ENCODE measurements at regions not wholly inside any gene's neighbourhood (a gene's known extent, or its start where the extent isn't known, plus 50 kb on each side); places are given as distances from the start of the nearest gene placed in this dataset.

- Histone ChIP-seq H3K27ac (ENCODE audit: low read length) (no peak overlapping the region), H3K27me3 (ENCODE audit: control insufficient read depth, insufficient read depth, low read length) (no peaks in the 10 kb centered on the region), H3K4me3 (ENCODE audit: low read length) (no peak overlapping the region), H3K4me1 (ENCODE audit: control insufficient read depth, insufficient read depth, low read length) (no peaks in the 10 kb centered on the region), H3K9me3 (ENCODE audit: control insufficient read depth, low read depth, low read length) (peaks cover 5% of the 10 kb centered on the region), H3K36me3 (ENCODE audit: control insufficient read depth, insufficient read depth, low read length) (no peaks in the 10 kb centered on the region)
- 39% methylated on average over 3 of the region's 4 CpGs for WGBS (ENCODE audit: insufficient coverage, low lambda C conversion rate)
- DNase-seq: no peak
Observed at GRCh38 chr7:113996405-113996804, 77.6 kb upstream of the PPP1R3A start.

DNA sequence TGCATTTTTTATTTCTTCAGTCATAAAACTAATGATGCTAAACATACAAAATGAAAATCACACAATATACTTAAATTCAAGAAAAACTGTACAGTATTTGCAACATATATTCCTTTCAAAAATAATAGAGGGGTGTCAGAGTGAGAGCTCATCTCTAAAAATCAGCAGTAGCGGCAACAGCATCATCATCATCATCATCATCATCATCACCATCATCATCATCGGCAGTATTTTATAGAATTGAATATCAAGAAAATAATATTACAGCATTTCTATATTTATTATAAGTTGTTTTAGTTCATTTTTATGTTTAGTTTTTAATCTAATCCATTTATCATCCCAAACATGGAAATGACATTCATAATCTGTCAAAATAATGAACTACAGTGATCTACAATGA lies 67.4 kb upstream of the PPP1R3A start:
- Histone ChIP-seq H3K9me3 (ENCODE audit: control insufficient read depth, low read depth, low read length) (no peaks in the 10 kb centered on the region), H3K27ac (ENCODE audit: low read length) (no peak overlapping the region), H3K4me3 (ENCODE audit: low read length) (no peak overlapping the region), H3K4me1 (ENCODE audit: control insufficient read depth, insufficient read depth, low read length) (no peaks in the 10 kb centered on the region), H3K27me3 (ENCODE audit: control insufficient read depth, insufficient read depth, low read length) (no peaks in the 10 kb centered on the region), H3K36me3 (ENCODE audit: control insufficient read depth, insufficient read depth, low read length) (no peaks in the 10 kb centered on the region)
- WGBS (ENCODE audit: insufficient coverage, low lambda C conversion rate): 80% methylated on average over 1 of the region's 2 CpGs
- no peak for DNase-seq

- 93% methylated on average over 2 of the region's 4 CpGs for WGBS (ENCODE audit: insufficient coverage, low lambda C conversion rate)
- no peaks in the 10 kb centered on the region for H3K36me3 ChIP-seq (ENCODE audit: control insufficient read depth, insufficient read depth, low read length)
- no peak overlapping the region for H3K27ac ChIP-seq (ENCODE audit: low read length)
- H3K4me1 ChIP-seq (ENCODE audit: control insufficient read depth, insufficient read depth, low read length): no peaks in the 10 kb centered on the region
- no peak for DNase-seq
- no peaks in the 10 kb centered on the region for H3K27me3 ChIP-seq (ENCODE audit: control insufficient read depth, insufficient read depth, low read length)
- no peaks in the 10 kb centered on the region for H3K9me3 ChIP-seq (ENCODE audit: control insufficient read depth, low read depth, low read length)
- no peak overlapping the region for H3K4me3 ChIP-seq (ENCODE audit: low read length)
Observed at GRCh38 chr7:113976508-113976907, 57.7 kb upstream of the PPP1R3A start.

- WGBS (ENCODE audit: insufficient coverage, low lambda C conversion rate): no CpG with 5 or more reads among the region's 2 CpGs
- no peak for DNase-seq
- Histone ChIP-seq H3K9me3 (ENCODE audit: control insufficient read depth, low read depth, low read length) (no peaks in the 10 kb centered on the region), H3K36me3 (ENCODE audit: control insufficient read depth, insufficient read depth, low read length) (no peaks in the 10 kb centered on the region), H3K27me3 (ENCODE audit: control insufficient read depth, insufficient read depth, low read length) (no peaks in the 10 kb centered on the region), H3K4me3 (ENCODE audit: low read length) (no peak overlapping the region), H3K4me1 (ENCODE audit: control insufficient read depth, insufficient read depth, low read length) (no peaks in the 10 kb centered on the region), H3K27ac (ENCODE audit: low read length) (no peak overlapping the region)
Observed at GRCh38 chr7:113968713-113969112, 49.9 kb upstream of the PPP1R3A start.
